LNCaP clone FGC (cell line): ENCODE measurements at regions not wholly inside any gene's neighbourhood (a gene's known extent, or its start where the extent isn't known, plus 50 kb on each side); places are given as distances from the start of the nearest gene placed in this dataset.

Source experiments
- DNase-seq: peaks from one replicate; pipeline ENCODE4 v3.0.0-alpha.2; 2011; ENCODE audit warnings: low read depth
- H3K4me3 ChIP-seq: 2 replicates; pipeline ENCODE4 v1.5.1; 2011; ENCODE audit warnings: mild to moderate bottlenecking, low read depth, low read length, control low read depth
- CTCF ChIP-seq: IDR thresholded peaks from 2 replicates; pipeline ENCODE4 v1.5.1; 2012; ENCODE audit warnings: mild to moderate bottlenecking; ENCODE audit not compliant: control insufficient read depth, insufficient read depth; ENCODE audit errors: extremely low read depth

GRCh38 chr20:59382907-59383306, 82.5 kb downstream of the EDN3 start:
- DNase-seq = no peak
- no peak for TF ChIP-seq CTCF
- H3K4me3 ChIP-seq = no peak overlapping the region

DNA sequence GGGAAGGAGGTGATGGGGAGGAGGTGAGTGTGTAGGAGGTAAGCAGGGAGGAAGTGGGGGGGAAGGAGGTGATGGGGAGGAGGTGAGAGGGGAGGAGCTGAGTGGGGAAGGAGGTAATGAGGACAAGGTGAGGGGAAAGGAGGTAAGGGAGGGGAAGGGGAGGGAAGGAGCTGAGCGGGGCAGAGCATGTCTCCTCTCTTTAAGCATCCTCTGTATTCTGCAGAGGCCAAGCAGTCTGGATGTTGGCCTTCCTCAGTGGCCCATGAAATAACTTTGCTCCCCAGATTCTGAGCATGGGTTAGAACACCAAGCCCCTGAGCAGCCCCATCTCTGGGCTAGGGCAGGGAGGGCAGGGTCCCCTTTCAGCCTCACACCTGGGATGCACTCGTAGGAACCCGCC, 84.6 kb downstream of the EDN3 start:
- H3K4me3 ChIP-seq = no peak overlapping the region

DNA sequence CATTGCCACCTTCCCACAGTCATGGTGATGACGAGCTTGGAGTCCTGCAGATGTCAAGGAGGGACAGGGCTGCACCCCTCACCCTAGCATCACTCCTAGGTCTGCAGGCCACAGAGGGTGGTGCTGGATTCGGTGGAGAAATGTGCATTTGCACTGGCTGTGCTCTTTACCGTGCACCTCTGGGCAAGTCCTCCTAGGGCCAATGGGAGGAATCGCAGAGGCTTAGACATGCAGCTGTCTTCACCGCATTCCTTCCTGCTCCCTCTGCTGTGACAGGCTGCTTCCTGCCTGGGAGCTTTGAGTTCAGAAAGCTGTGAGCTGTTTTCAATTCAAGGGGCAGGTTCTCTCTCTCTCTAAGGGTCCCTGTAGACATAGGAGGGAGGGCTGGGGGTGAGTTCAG, 85.1 kb downstream of the EDN3 start:
- no peak for DNase-seq
- TF ChIP-seq CTCF = no peak
- H3K4me3 ChIP-seq = no peak overlapping the region

More for the DNA sequence above, 84.6 kb downstream of the EDN3 start:
- TF ChIP-seq CTCF = no peak
- no peak for DNase-seq

DNA sequence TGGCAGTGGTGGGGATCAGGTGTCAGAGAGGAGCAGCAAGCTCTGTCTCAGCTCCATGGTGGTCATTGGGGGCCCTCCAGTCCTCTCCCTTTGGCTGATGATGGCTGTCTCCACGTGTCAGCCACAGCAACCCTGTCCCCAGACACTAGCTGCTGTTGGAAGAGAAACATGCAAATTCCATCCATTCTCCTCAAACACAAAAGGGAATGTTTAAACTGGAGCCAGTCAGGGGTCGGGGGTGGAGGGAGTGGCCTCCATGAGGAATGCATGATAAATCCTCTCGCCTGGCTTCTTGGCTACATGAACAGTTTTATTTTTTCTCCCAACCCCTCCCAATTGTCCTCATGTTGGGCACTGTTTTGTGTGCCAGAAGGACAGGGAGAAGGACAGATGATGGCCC, 86.4 kb downstream of the EDN3 start:
- no peak overlapping the region for H3K4me3 ChIP-seq
- no peak for DNase-seq

DNA sequence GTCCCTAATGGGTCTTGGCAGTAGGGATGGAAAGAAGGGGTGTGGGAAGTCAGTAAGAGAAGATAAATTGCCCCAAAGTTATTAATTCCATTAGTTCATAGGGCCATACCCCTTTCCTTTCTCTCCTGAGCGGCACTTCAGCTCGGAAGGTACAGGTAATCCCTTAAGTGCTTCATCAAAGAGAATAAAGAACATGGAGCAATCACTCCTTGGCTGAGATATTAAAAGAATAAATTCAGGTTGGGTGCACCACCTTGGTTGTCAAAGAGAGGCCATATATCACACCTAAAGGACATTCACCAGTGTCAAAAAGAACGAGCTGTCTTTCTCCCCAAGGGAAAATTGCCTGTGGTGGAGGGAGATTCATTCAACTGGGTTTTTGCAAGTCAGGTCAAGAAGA, 87.5 kb downstream of the EDN3 start:
- TF ChIP-seq CTCF = no peak
- no peak for DNase-seq
- H3K4me3 ChIP-seq = no peak overlapping the region

More for the DNA sequence above, 86.4 kb downstream of the EDN3 start:
- no peak for TF ChIP-seq CTCF

GRCh38 chr20:59388402-59388801, 88.0 kb downstream of the EDN3 start:
- no peak overlapping the region for H3K4me3 ChIP-seq
- no peak for DNase-seq
- no peak for TF ChIP-seq CTCF

GRCh38 chr20:59390437-59390836, 90.0 kb downstream of the EDN3 start:
- DNase-seq = no peak
- no peak for TF ChIP-seq CTCF
- no peak overlapping the region for H3K4me3 ChIP-seq
